Astrocyte (in vitro differentiated cells and primary cell): ENCODE measurements at regions not wholly inside any gene's neighbourhood (a gene's known extent, or its start where the extent isn't known, plus 50 kb on each side); places are given as distances from the start of the nearest gene placed in this dataset.

Experiments
- EZH2 ChIP-seq: IDR thresholded peaks from 2 replicates; pipeline ENCODE4 v1.6.1; 2012; ENCODE audit warnings: mild to moderate bottlenecking, low read length, inconsistent platforms; ENCODE audit not compliant: insufficient read depth
- TF ChIP-seq, protein P1 (sequence below): IDR thresholded peaks from 2 replicates; pipeline ENCODE4 v1.5.1; 2011; ENCODE audit warnings: low read depth, mild to moderate bottlenecking, inconsistent platforms, low read length, moderate library complexity; ENCODE audit not compliant: insufficient read depth

DNA sequence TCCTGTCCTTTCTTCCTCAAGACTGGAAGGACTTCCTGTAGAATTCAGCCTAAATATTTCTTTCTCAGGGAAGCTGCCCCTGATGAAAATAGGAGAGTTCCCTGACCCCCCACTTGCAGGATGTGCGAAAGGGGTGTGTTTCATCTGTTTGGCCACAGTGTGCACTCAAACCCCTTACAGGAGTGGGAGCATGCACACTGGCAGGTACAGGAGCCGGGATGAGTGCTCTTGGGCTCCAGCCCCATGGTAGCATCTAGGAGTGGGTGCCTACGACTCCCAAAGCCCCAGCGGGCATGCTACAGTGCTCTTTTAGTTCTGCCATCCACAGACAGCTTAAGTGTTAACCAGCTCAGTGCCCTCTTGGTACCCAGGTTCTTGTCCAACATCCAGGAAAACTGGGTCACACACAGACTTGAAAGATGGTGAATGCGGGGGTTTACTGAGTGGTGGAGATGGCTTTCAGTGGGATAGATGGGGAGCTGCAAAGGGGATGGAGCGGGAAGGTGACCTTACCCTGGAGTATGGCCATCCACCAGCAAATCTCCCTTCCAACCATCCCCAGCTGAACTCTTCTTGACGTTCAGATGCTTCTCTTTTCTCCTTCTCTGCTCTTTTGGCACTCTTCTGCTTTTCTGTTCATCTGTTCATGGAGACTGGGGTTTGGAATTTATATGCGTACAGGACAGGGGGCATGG lies 295.0 kb upstream of the NCKAP5 start:
- TF ChIP-seq, protein P1, sequence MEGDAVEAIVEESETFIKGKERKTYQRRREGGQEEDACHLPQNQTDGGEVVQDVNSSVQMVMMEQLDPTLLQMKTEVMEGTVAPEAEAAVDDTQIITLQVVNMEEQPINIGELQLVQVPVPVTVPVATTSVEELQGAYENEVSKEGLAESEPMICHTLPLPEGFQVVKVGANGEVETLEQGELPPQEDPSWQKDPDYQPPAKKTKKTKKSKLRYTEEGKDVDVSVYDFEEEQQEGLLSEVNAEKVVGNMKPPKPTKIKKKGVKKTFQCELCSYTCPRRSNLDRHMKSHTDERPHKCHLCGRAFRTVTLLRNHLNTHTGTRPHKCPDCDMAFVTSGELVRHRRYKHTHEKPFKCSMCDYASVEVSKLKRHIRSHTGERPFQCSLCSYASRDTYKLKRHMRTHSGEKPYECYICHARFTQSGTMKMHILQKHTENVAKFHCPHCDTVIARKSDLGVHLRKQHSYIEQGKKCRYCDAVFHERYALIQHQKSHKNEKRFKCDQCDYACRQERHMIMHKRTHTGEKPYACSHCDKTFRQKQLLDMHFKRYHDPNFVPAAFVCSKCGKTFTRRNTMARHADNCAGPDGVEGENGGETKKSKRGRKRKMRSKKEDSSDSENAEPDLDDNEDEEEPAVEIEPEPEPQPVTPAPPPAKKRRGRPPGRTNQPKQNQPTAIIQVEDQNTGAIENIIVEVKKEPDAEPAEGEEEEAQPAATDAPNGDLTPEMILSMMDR, result no peak
- no peak for TF ChIP-seq EZH2
